Mammary epithelial cell (primary cell): ENCODE measurements at regions not wholly inside any gene's neighbourhood (a gene's known extent, or its start where the extent isn't known, plus 50 kb on each side); places are given as distances from the start of the nearest gene placed in this dataset.

ENCODE experiments used
- EZH2 ChIP-seq: IDR thresholded peaks from 2 replicates; pipeline ENCODE4 v1.6.1; 2012; ENCODE audit warnings: low read length, inconsistent platforms, borderline replicate concordance
- TF ChIP-seq, protein P1 (sequence below), 2 donors: IDR thresholded peaks in 1 of 2; conservative IDR thresholded peaks in 1 of 2; 2 replicates each; pipeline ENCODE4 v1.5.1; 2011 to 2012; ENCODE audit warnings: inconsistent platforms in 2 of 2, low read length in 2 of 2, mild to moderate bottlenecking in 2 of 2, control low read depth in 1 of 2, low read depth in 1 of 2; ENCODE audit not compliant: insufficient read depth in 1 of 2; ENCODE audit errors: extremely low read depth in 1 of 2

- TF ChIP-seq, protein P1, sequence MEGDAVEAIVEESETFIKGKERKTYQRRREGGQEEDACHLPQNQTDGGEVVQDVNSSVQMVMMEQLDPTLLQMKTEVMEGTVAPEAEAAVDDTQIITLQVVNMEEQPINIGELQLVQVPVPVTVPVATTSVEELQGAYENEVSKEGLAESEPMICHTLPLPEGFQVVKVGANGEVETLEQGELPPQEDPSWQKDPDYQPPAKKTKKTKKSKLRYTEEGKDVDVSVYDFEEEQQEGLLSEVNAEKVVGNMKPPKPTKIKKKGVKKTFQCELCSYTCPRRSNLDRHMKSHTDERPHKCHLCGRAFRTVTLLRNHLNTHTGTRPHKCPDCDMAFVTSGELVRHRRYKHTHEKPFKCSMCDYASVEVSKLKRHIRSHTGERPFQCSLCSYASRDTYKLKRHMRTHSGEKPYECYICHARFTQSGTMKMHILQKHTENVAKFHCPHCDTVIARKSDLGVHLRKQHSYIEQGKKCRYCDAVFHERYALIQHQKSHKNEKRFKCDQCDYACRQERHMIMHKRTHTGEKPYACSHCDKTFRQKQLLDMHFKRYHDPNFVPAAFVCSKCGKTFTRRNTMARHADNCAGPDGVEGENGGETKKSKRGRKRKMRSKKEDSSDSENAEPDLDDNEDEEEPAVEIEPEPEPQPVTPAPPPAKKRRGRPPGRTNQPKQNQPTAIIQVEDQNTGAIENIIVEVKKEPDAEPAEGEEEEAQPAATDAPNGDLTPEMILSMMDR (conservative IDR thresholded peaks at IDR 0.05 in 1 of 2, IDR thresholded peaks at IDR 0.05 in 1 of 2; ENCODE audit: extremely low read depth in 1 of 2, insufficient read depth in 1 of 2, low read depth in 1 of 2, low read length in 2 of 2): no peak
- no peak for TF ChIP-seq EZH2
Measured at GRCh38 chr13:76459863-76460262, 426.3 kb downstream of the KCTD12 start.
